LNCaP clone FGC (cell line): ENCODE measurements at regions not wholly inside any gene's neighbourhood (a gene's known extent, or its start where the extent isn't known, plus 50 kb on each side); places are given as distances from the start of the nearest gene placed in this dataset.

Experiments used
- DNase-seq: peaks from one replicate; pipeline ENCODE4 v3.0.0-alpha.2; 2011; ENCODE audit warnings: low read depth
- H3K4me3 ChIP-seq: 2 replicates; pipeline ENCODE4 v1.5.1; 2011; ENCODE audit warnings: mild to moderate bottlenecking, low read depth, low read length, control low read depth
- TF ChIP-seq, protein P1 (sequence below): IDR thresholded peaks from 2 replicates; pipeline ENCODE4 v1.5.1; 2012; ENCODE audit warnings: mild to moderate bottlenecking; ENCODE audit not compliant: control insufficient read depth, insufficient read depth; ENCODE audit errors: extremely low read depth

- TF ChIP-seq, protein P1, sequence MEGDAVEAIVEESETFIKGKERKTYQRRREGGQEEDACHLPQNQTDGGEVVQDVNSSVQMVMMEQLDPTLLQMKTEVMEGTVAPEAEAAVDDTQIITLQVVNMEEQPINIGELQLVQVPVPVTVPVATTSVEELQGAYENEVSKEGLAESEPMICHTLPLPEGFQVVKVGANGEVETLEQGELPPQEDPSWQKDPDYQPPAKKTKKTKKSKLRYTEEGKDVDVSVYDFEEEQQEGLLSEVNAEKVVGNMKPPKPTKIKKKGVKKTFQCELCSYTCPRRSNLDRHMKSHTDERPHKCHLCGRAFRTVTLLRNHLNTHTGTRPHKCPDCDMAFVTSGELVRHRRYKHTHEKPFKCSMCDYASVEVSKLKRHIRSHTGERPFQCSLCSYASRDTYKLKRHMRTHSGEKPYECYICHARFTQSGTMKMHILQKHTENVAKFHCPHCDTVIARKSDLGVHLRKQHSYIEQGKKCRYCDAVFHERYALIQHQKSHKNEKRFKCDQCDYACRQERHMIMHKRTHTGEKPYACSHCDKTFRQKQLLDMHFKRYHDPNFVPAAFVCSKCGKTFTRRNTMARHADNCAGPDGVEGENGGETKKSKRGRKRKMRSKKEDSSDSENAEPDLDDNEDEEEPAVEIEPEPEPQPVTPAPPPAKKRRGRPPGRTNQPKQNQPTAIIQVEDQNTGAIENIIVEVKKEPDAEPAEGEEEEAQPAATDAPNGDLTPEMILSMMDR, result no peak
- DNase-seq, result no peak
- no peak overlapping the region for H3K4me3 ChIP-seq
Measured at GRCh38 chr15:67892559-67893377, 52.9 kb upstream of the RNU6-1 start.

DNA sequence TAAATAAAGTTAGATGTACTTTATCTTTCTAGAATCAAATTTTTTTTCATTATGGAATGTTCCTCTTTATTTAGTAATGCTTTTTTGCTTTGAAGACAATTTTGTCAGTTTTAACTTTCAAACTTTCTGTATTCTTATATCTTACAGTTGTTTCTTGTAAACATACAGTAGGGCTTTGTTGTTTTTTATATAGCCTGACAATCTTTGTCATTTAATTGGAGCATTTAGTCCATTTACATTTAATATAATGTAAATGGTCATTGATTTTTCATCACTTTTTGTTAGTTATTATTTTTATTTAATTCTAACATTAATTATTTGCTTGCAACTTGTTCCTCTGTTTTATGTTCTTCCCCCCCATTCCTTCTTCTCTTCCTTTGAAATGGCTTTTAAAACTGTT, 55.4 kb upstream of the RNU6-1 start:
- DNase-seq, result no peak
- TF ChIP-seq, protein P1, result no peak

DNA sequence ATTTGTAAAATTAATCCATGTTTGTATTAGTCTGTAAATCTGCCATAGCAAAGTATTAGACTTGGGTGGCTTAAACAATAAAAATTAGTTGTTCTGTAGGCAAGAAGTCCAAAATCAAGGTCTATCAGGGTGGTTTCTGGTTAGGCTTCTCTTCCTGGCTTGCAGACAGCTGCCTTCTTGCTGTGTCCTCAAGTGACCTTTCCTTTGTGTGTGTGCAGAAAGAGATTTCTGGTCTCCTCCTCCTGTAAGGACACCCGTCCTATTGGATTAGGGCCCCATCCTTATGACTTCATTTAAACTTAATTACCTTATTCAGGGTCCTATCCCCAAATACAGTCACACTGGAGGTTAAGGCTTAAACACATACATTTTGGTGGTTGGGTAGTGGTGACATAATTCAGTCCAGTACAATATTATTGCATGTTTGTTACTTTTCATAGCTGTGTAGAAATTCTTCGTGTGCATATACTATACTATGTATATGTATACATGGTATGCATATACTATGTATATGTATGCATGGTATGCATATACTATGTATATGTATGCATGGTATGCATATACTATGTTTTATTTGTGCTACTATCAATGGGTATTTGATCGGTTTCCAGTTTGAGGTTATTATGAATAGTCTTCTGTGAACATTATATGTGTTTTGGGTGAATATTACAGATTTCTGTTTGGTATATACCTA, 57.9 kb upstream of the RNU6-1 start:
- no peak for DNase-seq
- H3K4me3 ChIP-seq, result no peak overlapping the region
- TF ChIP-seq, protein P1, result no peak

More for the DNA sequence above, 55.4 kb upstream of the RNU6-1 start:
- no peak overlapping the region for H3K4me3 ChIP-seq

DNA sequence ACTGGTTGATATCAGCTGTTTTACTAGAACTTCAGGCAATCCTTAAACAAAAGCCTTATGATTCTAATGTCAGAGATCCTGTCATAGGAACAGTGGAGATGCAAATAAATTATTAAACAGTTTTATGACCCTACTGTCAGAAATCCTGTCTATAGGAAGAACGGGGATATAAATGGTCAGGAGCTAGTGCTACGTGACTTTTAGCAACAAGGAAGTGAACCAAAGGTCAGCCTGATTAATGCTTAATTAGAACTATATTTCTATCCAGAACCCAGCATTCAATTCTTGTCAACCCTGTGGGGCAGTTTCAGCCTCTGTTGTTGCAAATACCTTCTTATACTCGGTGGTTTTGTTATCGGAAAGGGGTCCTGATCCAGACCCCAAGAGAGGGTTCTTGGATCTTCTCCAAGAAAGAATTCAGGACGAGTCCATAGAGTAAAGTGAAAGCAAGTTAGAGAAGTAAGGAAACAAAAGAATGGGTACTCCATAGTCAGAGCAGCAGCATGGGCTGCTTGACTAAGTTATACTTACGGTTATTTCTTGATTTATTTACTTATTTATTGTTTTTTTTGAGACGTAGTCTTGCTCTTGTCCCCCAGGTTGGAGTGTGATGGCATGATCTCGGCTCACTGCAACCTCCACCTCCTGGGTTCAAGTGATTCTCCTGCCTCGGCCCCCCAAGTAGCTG, 59.9 kb upstream of the RNU6-1 start:
- TF ChIP-seq, protein P1, result no peak
- H3K4me3 ChIP-seq, result no peak overlapping the region

DNA sequence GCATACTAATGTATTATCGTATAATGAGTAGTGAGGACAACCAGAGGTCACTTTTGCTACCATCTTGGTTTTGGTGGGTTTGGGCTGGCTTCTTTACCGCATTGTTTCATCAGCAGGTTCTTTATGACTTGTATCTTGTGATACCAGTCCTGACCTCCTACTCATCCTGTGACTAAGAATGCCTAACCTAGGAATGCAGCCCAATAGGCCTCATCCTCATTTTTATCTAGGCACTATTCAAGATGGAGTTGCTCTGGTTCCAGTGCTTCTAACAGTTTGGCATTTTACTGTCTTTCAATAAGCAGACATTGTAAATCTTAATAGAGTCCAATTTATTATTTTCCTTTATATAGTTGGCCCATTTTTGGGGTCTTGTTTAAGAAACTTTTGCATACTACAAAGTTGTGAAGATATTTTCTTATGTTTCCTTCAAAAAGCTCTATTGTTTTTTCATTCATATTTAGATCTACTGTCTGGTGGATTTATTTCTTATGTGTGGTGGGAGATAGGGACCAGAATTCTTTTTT, 60.8 kb upstream of the RNU6-1 start:
- DNase-seq, result no peak
- no peak overlapping the region for H3K4me3 ChIP-seq
- TF ChIP-seq, protein P1, result no peak

More for the DNA sequence above, 59.9 kb upstream of the RNU6-1 start:
- DNase-seq, result no peak

- TF ChIP-seq, protein P1, result no peak
- no peak for DNase-seq
- no peak overlapping the region for H3K4me3 ChIP-seq
Measured at GRCh38 chr15:67901922-67902321, 62.1 kb upstream of the RNU6-1 start.
